HCT116 (cell line): ENCODE measurements at regions not wholly inside any gene's neighbourhood (a gene's known extent, or its start where the extent isn't known, plus 50 kb on each side); places are given as distances from the start of the nearest gene placed in this dataset. TPM values are rescaled to one million over a fixed set of nuclear protein-coding genes. Genes with fewer than 3 reads are reported as not detected.

Source experiments
- CEBPB ChIP-seq: IDR thresholded peaks from 2 replicates; pipeline ENCODE4 v1.6.1; 2012; ENCODE audit warnings: low read depth
- EGR1 ChIP-seq: IDR thresholded peaks from 2 replicates; pipeline ENCODE4 v1.6.1; 2012; ENCODE audit warnings: low read depth
- ELF1 ChIP-seq: IDR thresholded peaks from 2 replicates; pipeline ENCODE4 v1.6.1; 2012; ENCODE audit warnings: low read depth, borderline replicate concordance
- EZH2phosphoT487 ChIP-seq: fragments of 200-600 bp; IDR thresholded peaks from 2 replicates; pipeline ENCODE4 v1.6.1; 2018; ENCODE audit warnings: antibody characterized with exemption, borderline replicate concordance
- MAX ChIP-seq: IDR thresholded peaks from 2 replicates; pipeline ENCODE4 v1.6.1; 2012
- POLR2AphosphoS5 ChIP-seq: IDR thresholded peaks from 2 replicates; pipeline ENCODE4 v1.6.1; 2011; ENCODE audit warnings: mild to moderate bottlenecking, low read depth, low read length, moderate library complexity
- REST ChIP-seq: IDR thresholded peaks from 2 replicates; pipeline ENCODE4 v1.6.1; 2012; ENCODE audit warnings: low read depth
- SIN3A ChIP-seq: IDR thresholded peaks from 2 replicates; pipeline ENCODE4 v1.6.1; 2012; ENCODE audit warnings: low read depth
- SP1 ChIP-seq: IDR thresholded peaks from 2 replicates; pipeline ENCODE4 v1.6.1; 2012; ENCODE audit warnings: low read depth
- SRF ChIP-seq: IDR thresholded peaks from 2 replicates; pipeline ENCODE4 v1.6.1; 2012; ENCODE audit warnings: low read depth
- ZBTB33 ChIP-seq: IDR thresholded peaks from 2 replicates; pipeline ENCODE4 v1.6.1; 2011; ENCODE audit warnings: mild to moderate bottlenecking, low read length, moderate library complexity; ENCODE audit not compliant: insufficient replicate concordance; ENCODE audit errors: extremely low read depth
- ZNF274 ChIP-seq: fragments of 200-500 bp; sonication (Bioruptor generic); IDR thresholded peaks from 2 replicates; pipeline ENCODE4 v1.6.1; 2014; ENCODE audit warnings: mild to moderate bottlenecking, low read depth, low read length, inconsistent platforms
- microRNA-seq: library from miRNA; unstranded; fragments of <30 nt; microRNA quantifications from one replicate; pipeline ENCODE4, GENCODE V29; 2016; ENCODE audit warnings: borderline number of aligned reads

- TF ChIP-seq REST, result no peak
- no peak for TF ChIP-seq SP1
- no peak for TF ChIP-seq SRF
- no peak for TF ChIP-seq MAX
- TF ChIP-seq CEBPB, result no peak
- TF ChIP-seq EGR1, result no peak
- no peak for TF ChIP-seq SIN3A
- TF ChIP-seq EZH2phosphoT487, result no peak
- TF ChIP-seq ZBTB33, result no peak
- TF ChIP-seq POLR2AphosphoS5, result no peak
- TF ChIP-seq ZNF274, result no peak
- TF ChIP-seq ELF1, result no peak
Observed at GRCh38 chr4:86544310-86544966, 49.7 kb upstream of the PTPN13 start (continued).

Small RNA genes lying in the stretch of these regions (microRNA-seq; reads per million reads assigned to microRNA genes)
- gene MIR4452, result not detected
